Spleen (tissue), 7 donors: ENCODE measurements at regions not wholly inside any gene's neighbourhood (a gene's known extent, or its start where the extent isn't known, plus 50 kb on each side); places are given as distances from the start of the nearest gene placed in this dataset.

Source experiments
- POLR2AphosphoS5 ChIP-seq, 3 donors: sonication (generic); formaldehyde crosslinking; IDR thresholded peaks; one replicate each; pipeline ENCODE4 v1.5.1; 2017; ENCODE audit warnings: antibody characterized with exemption in 3 of 3
- TF ChIP-seq, protein P1 (sequence below), 11 experiments: fragments of 200-600 bp in 7 of 11; fragments of 450-650 bp in 4 of 11; sonication (generic) in 4 of 11; IDR thresholded peaks in 8 of 11; conservative IDR thresholded peaks in 3 of 11; 1 replicate in 7 of 11; 2 replicates in 4 of 11; pipeline versions ENCODE4 v1.4.0 to v1.8.0; 2016 to 2021; ENCODE audit warnings: antibody characterized with exemption in 11 of 11, inconsistent platforms in 4 of 11, mild to moderate bottlenecking in 1 of 11
- donor health status: DM: no; HTN: no; CAD: no; lungs with moderate emphysema.
- donor health status: DM: no; HTN: no; CAD: no.
- donor health status: DM: no; HTN: no; CAD: no.

DNA sequence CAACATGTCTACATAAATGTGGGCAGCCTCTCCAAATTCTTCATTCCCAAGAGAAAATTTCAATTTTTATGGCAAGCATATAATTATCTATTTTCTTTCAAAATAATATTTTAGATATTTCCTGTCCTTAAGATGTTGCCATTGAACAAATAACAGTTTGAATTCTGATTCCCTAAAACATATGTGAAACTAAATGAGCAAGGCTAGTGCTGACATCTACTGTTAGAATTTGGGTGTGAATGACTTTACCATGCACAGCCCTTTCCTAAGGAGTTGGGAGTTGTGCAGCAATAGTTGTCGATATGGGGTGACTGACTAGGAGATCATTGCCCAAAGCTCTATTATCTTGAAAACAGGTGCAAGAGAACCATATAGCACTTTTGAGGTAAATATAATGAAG is 108.2 kb upstream of the SLC38A4 start:
- TF ChIP-seq POLR2AphosphoS5 (IDR thresholded peaks at IDR 0.05) = no peak
- TF ChIP-seq, protein P1, sequence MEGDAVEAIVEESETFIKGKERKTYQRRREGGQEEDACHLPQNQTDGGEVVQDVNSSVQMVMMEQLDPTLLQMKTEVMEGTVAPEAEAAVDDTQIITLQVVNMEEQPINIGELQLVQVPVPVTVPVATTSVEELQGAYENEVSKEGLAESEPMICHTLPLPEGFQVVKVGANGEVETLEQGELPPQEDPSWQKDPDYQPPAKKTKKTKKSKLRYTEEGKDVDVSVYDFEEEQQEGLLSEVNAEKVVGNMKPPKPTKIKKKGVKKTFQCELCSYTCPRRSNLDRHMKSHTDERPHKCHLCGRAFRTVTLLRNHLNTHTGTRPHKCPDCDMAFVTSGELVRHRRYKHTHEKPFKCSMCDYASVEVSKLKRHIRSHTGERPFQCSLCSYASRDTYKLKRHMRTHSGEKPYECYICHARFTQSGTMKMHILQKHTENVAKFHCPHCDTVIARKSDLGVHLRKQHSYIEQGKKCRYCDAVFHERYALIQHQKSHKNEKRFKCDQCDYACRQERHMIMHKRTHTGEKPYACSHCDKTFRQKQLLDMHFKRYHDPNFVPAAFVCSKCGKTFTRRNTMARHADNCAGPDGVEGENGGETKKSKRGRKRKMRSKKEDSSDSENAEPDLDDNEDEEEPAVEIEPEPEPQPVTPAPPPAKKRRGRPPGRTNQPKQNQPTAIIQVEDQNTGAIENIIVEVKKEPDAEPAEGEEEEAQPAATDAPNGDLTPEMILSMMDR (IDR thresholded peaks at IDR 0.05 in 8 of 11, conservative IDR thresholded peaks at IDR 0.05 in 3 of 11) = peak in 7 of 11 experiments; percentile 30 to 59 (median 36)
